ENCODE measurements at regions not wholly inside any gene's neighbourhood (a gene's known extent, or its start where the extent isn't known, plus 50 kb on each side); places are given as distances from the start of the nearest gene placed in this dataset.

- Histone ChIP-seq H3K36me3 (ENCODE audit: control insufficient read depth, insufficient read depth, low read length) (no peaks in the 10 kb centered on the region), H3K4me3 (replicated peaks; ENCODE audit: low read depth, low read length) (no peak overlapping the region), H3K27me3 (replicated peaks; ENCODE audit: control insufficient read depth, insufficient read depth, low read length) (peaks cover 3% of the 10 kb centered on the region)
- no peak for DNase-seq (ENCODE audit: extremely low read depth, insufficient read length)
- TF ChIP-seq CTCF (IDR thresholded peaks at IDR 0.05; ENCODE audit: insufficient read depth, low read length, poor library complexity, severe bottlenecking), result no peak
Observed at GRCh38 chr10:94133239-94133638, 139.5 kb downstream of the PLCE1 start.

- TF ChIP-seq CTCF (IDR thresholded peaks at IDR 0.05; ENCODE audit: insufficient read depth, low read length, poor library complexity, severe bottlenecking), result no peak
- Histone ChIP-seq H3K36me3 (ENCODE audit: control insufficient read depth, insufficient read depth, low read length) (no peaks in the 10 kb centered on the region), H3K4me3 (replicated peaks; ENCODE audit: low read depth, low read length) (no peak overlapping the region), H3K27me3 (replicated peaks; ENCODE audit: control insufficient read depth, insufficient read depth, low read length) (no peaks in the 10 kb centered on the region)
- DNase-seq (ENCODE audit: extremely low read depth, insufficient read length), result no peak
Observed at GRCh38 chr10:94137747-94138146, 144.0 kb downstream of the PLCE1 start.

- DNase-seq (ENCODE audit: extremely low read depth, insufficient read length), result no peak
- H3K36me3 ChIP-seq (ENCODE audit: control insufficient read depth, insufficient read depth, low read length), result no peaks in the 10 kb centered on the region
- TF ChIP-seq CTCF (IDR thresholded peaks at IDR 0.05; ENCODE audit: insufficient read depth, low read length, poor library complexity, severe bottlenecking), result no peak
- H3K27me3 ChIP-seq (replicated peaks; ENCODE audit: control insufficient read depth, insufficient read depth, low read length), result no peaks in the 10 kb centered on the region
- H3K4me3 ChIP-seq (replicated peaks; ENCODE audit: low read depth, low read length), result no peak overlapping the region
Observed at GRCh38 chr10:94138391-94138790, 144.7 kb downstream of the PLCE1 start.

GRCh38 chr10:94143261-94143660, 149.5 kb downstream of the PLCE1 start:
- no peak for DNase-seq (ENCODE audit: extremely low read depth, insufficient read length)
- H3K4me3 ChIP-seq (replicated peaks; ENCODE audit: low read depth, low read length), result no peak overlapping the region
- H3K27me3 ChIP-seq (replicated peaks; ENCODE audit: control insufficient read depth, insufficient read depth, low read length), result no peaks in the 10 kb centered on the region; the same call in 1 of the 2 replicates
- no peak for TF ChIP-seq CTCF (IDR thresholded peaks at IDR 0.05; ENCODE audit: insufficient read depth, low read length, poor library complexity, severe bottlenecking)
- no peaks in the 10 kb centered on the region for H3K36me3 ChIP-seq (ENCODE audit: control insufficient read depth, insufficient read depth, low read length)

- H3K27me3 ChIP-seq (replicated peaks; ENCODE audit: control insufficient read depth, insufficient read depth, low read length), result no peaks in the 10 kb centered on the region; the same call in 1 of the 2 replicates
- TF ChIP-seq CTCF (IDR thresholded peaks at IDR 0.05; ENCODE audit: insufficient read depth, low read length, poor library complexity, severe bottlenecking), result no peak
- H3K4me3 ChIP-seq (replicated peaks; ENCODE audit: low read depth, low read length), result no peak overlapping the region
- H3K36me3 ChIP-seq (ENCODE audit: control insufficient read depth, insufficient read depth, low read length), result no peaks in the 10 kb centered on the region
- no peak for DNase-seq (ENCODE audit: extremely low read depth, insufficient read length)
Observed at GRCh38 chr10:94146313-94146712, 152.6 kb downstream of the PLCE1 start.

GRCh38 chr10:94146746-94147145, 153.0 kb downstream of the PLCE1 start:
- no peak for TF ChIP-seq CTCF (IDR thresholded peaks at IDR 0.05; ENCODE audit: insufficient read depth, low read length, poor library complexity, severe bottlenecking)
- no peaks in the 10 kb centered on the region; the same call in 1 of the 2 replicates for H3K27me3 ChIP-seq (replicated peaks; ENCODE audit: control insufficient read depth, insufficient read depth, low read length)
- no peaks in the 10 kb centered on the region for H3K36me3 ChIP-seq (ENCODE audit: control insufficient read depth, insufficient read depth, low read length)
- H3K4me3 ChIP-seq (replicated peaks; ENCODE audit: low read depth, low read length), result no peak overlapping the region
- DNase-seq (ENCODE audit: extremely low read depth, insufficient read length), result no peak
